CD1c-positive myeloid dendritic cell (primary cell): ENCODE measurements at regions not wholly inside any gene's neighbourhood (a gene's known extent, or its start where the extent isn't known, plus 50 kb on each side); places are given as distances from the start of the nearest gene placed in this dataset.
"Not testable (repeated sequence)": the region's sequence is repeated elsewhere in the genome, so short reads cannot be mapped to it uniquely, and the experiment has no call there.

Experiments
- DNase-seq: peaks from one replicate; pipeline ENCODE4 v3.0.0-alpha.2; 2016; ENCODE audit errors: extremely low spot score

GRCh38 chr11:11220786-11221185 is 132.3 kb downstream of the CSNK2A3 start:
- DNase-seq = no peak

DNA sequence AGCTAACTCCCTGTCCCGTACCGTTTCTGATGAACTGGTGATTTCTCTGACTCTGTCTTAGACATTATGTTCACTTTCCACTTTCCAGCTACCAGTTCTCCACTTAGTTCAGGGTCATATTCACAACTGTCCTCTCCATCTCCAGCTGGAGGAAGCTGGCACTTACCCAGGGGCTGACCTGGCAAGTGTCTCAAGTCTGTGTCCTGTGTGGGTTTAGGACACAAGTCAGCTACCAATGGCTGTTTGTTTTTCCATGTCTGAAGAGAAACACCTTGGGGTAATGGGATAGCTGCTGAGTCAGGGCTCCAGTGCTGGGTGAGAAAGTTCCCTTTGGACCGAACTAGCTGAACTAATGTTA is 134.4 kb downstream of the CSNK2A3 start:
- DNase-seq = no peak

GRCh38 chr11:11217929-11218628 is 135.0 kb downstream of the CSNK2A3 start:
- DNase-seq = no peak

- no peak for DNase-seq
Measured at GRCh38 chr11:11217289-11217928, 135.6 kb downstream of the CSNK2A3 start.

DNA sequence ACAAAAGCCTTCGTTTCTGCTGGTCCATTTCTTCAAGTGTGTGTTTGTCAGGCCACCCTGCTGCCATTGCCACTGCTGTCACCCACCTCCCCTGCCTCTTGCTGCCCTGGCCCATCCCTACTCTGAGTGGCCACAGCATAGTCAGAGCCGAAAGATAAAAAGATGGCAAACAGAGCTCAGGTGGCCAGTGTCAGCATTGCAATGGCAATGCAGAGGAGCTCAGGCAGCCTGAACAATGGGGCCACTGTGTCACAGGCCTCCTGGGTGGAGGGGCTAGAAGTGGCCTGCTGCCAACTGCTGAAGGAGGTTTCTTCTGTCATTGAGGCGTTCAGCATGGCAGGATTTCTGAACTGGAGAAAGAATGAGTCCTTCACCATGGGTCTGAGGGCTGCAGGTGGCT is 137.1 kb downstream of the CSNK2A3 start:
- DNase-seq = no peak

GRCh38 chr11:11215058-11215815 is 137.8 kb downstream of the CSNK2A3 start:
- no peak for DNase-seq

GRCh38 chr11:11213117-11213516 is 139.9 kb downstream of the CSNK2A3 start:
- no peak for DNase-seq

DNA sequence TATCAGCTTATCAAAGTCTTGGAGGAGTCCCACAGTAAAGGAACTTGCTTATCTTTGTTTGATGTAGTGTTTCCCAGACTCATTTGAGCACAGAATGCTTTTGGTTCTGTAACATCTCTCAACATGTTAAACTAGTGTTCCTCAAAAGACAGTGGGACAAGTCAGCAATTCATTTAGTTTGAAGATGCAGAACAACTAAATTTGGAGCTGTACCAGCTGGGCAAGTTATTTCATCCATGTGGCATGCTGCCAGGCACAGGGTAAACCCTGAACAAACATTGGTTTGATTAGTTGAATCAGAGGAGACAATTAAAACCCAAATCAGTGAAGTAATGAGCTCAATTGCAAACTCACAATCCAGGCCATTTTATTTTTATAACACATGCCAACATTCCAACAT is 141.2 kb downstream of the CSNK2A3 start:
- no peak for DNase-seq

- no peak for DNase-seq
Measured at GRCh38 chr11:11211186-11211585, 141.9 kb downstream of the CSNK2A3 start.

GRCh38 chr11:11210446-11210845 is 142.6 kb downstream of the CSNK2A3 start:
- no peak for DNase-seq

DNA sequence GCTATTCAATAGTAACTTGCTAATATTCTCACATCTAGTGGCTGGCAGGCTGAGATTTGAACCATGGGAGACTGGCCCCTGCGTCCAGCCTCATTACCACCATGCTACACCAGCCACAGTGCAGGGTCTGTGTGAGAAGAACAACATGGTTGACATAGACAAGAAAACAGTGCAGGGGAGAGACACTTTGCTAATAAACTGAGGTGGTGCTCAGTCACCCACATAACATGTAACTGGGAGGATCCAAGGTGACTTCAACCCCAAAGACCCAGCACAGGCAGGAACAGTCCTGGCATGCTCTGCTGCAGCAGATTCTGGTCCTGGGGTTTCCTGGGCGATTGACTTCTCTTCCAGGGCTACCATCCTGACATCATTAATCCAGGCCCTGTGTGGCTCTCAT is 143.1 kb downstream of the CSNK2A3 start:
- DNase-seq = no peak

- no peak for DNase-seq
Measured at GRCh38 chr11:11208994-11209393, 144.1 kb downstream of the CSNK2A3 start.

- DNase-seq = no peak
Measured at GRCh38 chr11:11207428-11207827, 145.6 kb downstream of the CSNK2A3 start.

DNA sequence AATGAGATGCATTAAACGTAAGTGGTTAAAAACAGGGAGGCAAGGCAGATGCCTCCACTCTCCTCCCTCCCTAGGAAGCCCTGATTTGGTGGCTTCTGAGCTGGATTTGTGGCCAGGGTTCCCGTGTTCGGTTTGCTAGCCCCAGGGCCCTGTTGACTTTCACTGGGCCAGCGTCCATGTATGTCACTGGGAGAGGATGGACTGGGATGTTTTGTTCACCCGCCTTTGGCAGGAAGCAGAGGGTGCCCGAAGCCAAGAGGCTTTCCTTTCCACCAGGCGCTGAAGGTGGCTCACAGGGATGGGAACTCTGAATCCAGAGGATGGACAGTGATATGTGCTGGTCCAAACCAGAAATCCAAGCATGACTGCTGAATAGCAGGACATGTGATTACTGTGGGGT is 146.6 kb downstream of the CSNK2A3 start:
- DNase-seq = no peak

DNA sequence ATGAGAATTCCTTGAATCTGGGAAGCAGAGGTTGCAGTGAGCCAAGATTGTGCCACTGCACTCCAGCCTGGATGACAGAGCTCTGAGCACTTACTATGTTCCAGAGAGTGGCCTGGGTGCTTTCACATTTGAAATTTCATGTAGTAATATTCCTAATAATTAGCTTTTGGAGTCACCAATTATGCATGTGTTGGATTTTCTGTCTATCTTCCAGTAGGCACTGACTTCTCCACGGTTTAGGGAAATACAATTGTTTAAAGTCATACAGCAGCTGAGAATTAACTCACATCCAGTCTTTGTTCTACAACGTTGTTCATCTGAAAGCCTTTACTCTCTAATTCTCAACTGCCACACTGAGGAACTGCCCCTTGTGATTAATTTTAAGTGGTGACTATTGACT is 150.2 kb downstream of the CSNK2A3 start:
- no peak for DNase-seq

- not testable (repeated sequence) for DNase-seq
Measured at GRCh38 chr11:11201302-11201701, 151.7 kb downstream of the CSNK2A3 start.

GRCh38 chr11:11192541-11192940 is 160.5 kb downstream of the CSNK2A3 start:
- DNase-seq = no peak

DNA sequence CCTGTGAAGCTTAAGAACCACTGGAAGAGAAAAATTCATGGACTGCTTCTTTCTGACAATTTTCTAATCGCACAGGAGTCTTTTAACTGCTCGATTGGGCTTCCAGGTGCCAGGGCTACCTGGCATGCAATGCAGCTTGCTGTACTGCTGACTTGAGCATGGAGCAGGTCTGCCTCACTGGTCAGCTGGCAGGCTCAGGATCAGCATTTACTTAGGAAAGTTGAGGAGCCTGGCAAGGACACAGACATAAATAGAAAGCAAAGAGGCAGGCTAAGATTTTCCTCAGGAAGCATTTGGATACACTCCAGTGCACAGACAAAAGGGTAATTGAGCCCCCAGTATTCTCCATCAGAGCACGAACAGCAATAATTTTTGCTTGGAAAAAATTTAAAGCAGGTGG is 163.5 kb downstream of the CSNK2A3 start:
- DNase-seq = no peak

- no peak for DNase-seq
Measured at GRCh38 chr11:11186249-11186648, 166.8 kb downstream of the CSNK2A3 start.

- DNase-seq = no peak
Measured at GRCh38 chr11:11182261-11182660, 170.8 kb downstream of the CSNK2A3 start.

GRCh38 chr11:11178671-11179638 is 174.1 kb downstream of the CSNK2A3 start:
- DNase-seq = no peak
